ENCODE measurements at regions not wholly inside any gene's neighbourhood (a gene's known extent, or its start where the extent isn't known, plus 50 kb on each side); places are given as distances from the start of the nearest gene placed in this dataset.

GRCh38 chr3:132840201-132840700 is 118.0 kb upstream of the NPHP3 start:
- Histone ChIP-seq H3K4me1 (no peaks in the 10 kb centered on the region), H3K27ac (no peak overlapping the region), H3K27me3 (no peaks in the 10 kb centered on the region), H3K9me3 (no peaks in the 10 kb centered on the region), H3K4me3 (no peak overlapping the region), H3K36me3 (no peaks in the 10 kb centered on the region)
- no peak for DNase-seq
- intact Hi-C loops (cut with DNase I; ENCODE audit: low total_unique reads) = no loop called here
- TF ChIP-seq CTCF (IDR thresholded peaks at IDR 0.05) (no peak), POLR2A (IDR thresholded peaks at IDR 0.05) (no peak)

GRCh38 chr3:132838477-132838876 is 116.3 kb upstream of the NPHP3 start:
- DNase-seq = no peak
- intact Hi-C loops (cut with DNase I; ENCODE audit: low total_unique reads) = no loop called here

GRCh38 chr3:132837615-132838014 is 115.4 kb upstream of the NPHP3 start:
- Histone ChIP-seq H3K27me3 (no peaks in the 10 kb centered on the region), H3K27ac (no peak overlapping the region), H3K9me3 (no peaks in the 10 kb centered on the region), H3K4me1 (no peaks in the 10 kb centered on the region), H3K36me3 (no peaks in the 10 kb centered on the region), H3K4me3 (no peak overlapping the region)
- intact Hi-C loops (cut with DNase I; ENCODE audit: low total_unique reads) = no loop called here
- no peak for TF ChIP-seq CTCF (IDR thresholded peaks at IDR 0.05)
- TF ChIP-seq POLR2A (IDR thresholded peaks at IDR 0.05) = no peak
- DNase-seq = no peak

More at GRCh38 chr3:132838477-132838876, 116.3 kb upstream of the NPHP3 start:
- Histone ChIP-seq H3K27ac (no peak overlapping the region), H3K36me3 (no peaks in the 10 kb centered on the region), H3K9me3 (no peaks in the 10 kb centered on the region), H3K4me1 (no peaks in the 10 kb centered on the region), H3K4me3 (no peak overlapping the region), H3K27me3 (no peaks in the 10 kb centered on the region)
- TF ChIP-seq CTCF (IDR thresholded peaks at IDR 0.05) (no peak), POLR2A (IDR thresholded peaks at IDR 0.05) (no peak)

GRCh38 chr3:132834356-132834755 is 112.1 kb upstream of the NPHP3 start:
- intact Hi-C loops (cut with DNase I; ENCODE audit: low total_unique reads) = no loop called here
- TF ChIP-seq CTCF (IDR thresholded peaks at IDR 0.05) (no peak), POLR2A (IDR thresholded peaks at IDR 0.05) (no peak)

GRCh38 chr3:132829101-132829500 is 106.9 kb upstream of the NPHP3 start:
- no peak overlapping the region for H3K4me3 ChIP-seq
- intact Hi-C loops (cut with DNase I; ENCODE audit: low total_unique reads) = no loop called here
- H3K9me3 ChIP-seq = no peaks in the 10 kb centered on the region
- no peaks in the 10 kb centered on the region for H3K27me3 ChIP-seq
- no peak overlapping the region for H3K27ac ChIP-seq
- TF ChIP-seq CTCF (IDR thresholded peaks at IDR 0.05) (no peak), POLR2A (IDR thresholded peaks at IDR 0.05) (no peak)
- no peaks in the 10 kb centered on the region for H3K36me3 ChIP-seq
- DNase-seq = no peak
- no peaks in the 10 kb centered on the region for H3K4me1 ChIP-seq

More at GRCh38 chr3:132834356-132834755, 112.1 kb upstream of the NPHP3 start:
- Histone ChIP-seq H3K36me3 (no peaks in the 10 kb centered on the region), H3K27me3 (no peaks in the 10 kb centered on the region), H3K9me3 (no peaks in the 10 kb centered on the region), H3K27ac (no peak overlapping the region), H3K4me1 (no peaks in the 10 kb centered on the region), H3K4me3 (no peak overlapping the region)
- DNase-seq = no peak

Data from uterus (tissue), 3 donors.